Ureter (tissue), 1 donor: ENCODE measurements at regions not wholly inside any gene's neighbourhood (a gene's known extent, or its start where the extent isn't known, plus 50 kb on each side); places are given as distances from the start of the nearest gene placed in this dataset.

ENCODE experiments used
- DNase-seq: peaks from one replicate; pipeline ENCODE4 v3.0.0-alpha.2; 2020; ENCODE audit warnings: low spot score
- donor health status: DM: yes; HTN: yes; CAD: no.

DNA sequence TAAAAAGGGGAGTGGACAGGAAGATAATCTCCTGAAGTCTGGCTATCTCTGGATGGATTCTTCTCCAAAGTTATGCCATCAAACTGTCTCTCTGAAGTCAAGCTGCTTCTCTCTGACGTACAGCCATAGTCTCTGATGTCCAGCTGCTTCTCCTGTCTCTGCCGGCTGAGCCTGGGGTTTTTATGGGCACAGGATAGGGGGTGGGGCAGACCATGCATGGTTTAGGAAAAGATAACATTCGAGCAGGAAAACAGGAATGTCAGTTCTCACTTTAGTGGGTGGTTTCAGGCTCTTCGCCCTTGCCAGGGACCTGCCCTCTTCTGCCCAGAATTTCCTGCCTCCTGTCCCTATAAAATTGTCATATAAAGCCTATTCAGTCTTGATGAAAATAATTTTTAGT lies 110.9 kb upstream of the ROBO1 start:
- DNase-seq = no peak

DNA sequence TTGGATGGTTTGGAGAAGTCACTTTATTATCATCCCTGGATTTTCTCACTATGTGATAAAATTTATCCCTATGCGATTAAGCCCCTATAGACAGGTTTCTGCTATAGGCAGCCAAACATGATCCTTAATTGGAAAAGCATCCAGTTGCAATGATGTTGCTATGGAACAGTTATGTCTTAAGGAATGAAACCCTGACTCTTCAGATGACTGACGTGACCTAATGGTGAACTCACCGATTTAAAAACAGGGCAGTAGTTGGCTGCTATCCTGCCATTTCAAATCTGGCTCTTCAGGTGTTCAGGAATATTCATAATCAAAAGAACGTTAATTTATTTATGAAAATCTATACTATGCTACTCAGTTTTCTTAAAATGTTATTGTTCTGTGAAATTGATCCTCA lies 106.8 kb upstream of the ROBO1 start:
- DNase-seq = no peak

DNA sequence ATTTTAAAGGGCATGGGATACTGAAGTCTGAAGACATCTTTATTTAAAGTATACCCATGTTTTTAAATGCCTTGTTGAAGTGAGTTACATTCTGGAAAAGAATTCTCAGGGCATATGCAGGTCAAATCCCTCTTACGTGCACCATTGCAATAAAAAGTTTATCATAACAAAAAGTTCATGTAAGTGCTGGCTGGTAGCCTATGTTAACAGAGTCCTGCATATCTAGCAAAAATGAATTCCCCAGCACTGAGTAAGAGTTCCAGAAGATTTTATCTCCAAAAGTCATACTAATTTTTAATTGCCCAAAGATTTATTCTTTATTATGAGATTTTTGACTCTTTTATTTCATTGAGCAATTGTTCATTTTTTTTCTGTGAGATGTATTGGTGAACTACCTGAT lies 104.7 kb upstream of the ROBO1 start:
- DNase-seq = no peak

DNA sequence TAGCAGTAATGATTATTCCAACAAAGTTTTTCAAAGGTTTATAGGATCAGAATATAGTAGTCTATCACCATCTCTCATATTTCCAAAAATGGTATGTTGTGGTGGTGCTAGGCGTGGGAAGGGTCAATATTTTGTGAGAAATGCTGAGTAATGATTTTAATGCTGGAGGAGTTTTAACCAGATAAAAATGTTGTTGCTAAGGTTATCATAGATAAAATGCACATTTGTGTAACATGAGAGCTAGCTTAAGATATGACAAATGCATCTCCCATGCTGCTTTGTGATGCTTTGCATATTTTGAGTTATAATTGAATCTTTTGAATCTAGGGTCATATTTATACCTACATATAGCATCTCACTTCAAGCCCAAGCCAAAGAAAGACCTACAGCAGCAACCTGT lies 103.9 kb upstream of the ROBO1 start:
- DNase-seq = no peak

DNA sequence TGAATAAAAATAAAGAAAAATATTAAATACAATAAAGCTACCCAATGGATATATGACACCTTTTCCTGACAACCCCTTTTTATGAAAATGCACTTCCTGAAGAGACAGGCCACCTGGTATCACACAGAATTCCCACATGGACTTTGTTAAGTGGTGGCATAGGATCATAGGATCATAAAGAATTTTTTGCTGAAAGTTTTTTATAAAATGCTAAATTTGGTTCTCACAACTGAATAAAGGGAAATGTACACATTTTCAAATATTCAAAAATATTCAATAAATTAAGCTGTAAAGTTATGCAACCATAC lies 102.5 kb upstream of the ROBO1 start:
- DNase-seq = no peak

DNA sequence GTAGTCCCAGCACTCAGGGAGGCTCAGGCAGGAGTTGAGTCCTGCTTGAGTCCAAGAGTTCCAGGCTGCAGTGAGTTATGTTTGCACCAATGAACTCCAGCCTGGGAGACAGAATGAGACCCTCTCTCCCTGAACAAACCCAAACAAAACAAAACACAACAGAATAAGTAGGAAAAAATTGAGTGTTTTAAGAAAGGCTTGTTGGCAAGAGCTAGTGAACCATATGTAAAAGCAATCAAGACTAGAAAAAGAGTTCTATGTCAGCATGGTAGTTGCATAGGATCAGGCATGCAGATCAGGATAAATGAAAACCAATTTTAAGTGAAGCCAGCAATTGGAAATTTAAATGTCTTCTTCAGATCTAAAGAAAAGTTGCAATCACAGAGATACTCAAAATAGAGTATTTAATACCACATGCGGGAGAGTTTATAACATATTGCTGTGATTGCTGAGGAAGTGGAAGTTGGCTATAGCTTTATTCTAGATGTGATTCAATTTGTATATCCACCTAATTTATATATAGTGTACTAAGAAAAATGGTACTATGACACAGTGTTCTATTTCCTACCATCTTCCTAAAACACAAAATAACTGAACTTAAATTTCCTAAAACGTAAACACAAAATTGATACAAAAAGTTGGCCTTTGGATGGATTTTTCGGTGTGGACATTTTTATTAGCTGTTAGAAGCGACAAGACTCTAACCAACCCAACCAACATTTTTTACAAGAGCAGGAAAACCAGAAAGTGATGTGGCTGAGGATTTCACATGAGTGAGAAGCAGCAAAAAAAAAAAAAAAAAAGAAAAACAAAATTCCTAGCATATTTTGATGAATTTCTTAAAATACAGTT lies 101.9 kb upstream of the ROBO1 start:
- DNase-seq = no peak

DNA sequence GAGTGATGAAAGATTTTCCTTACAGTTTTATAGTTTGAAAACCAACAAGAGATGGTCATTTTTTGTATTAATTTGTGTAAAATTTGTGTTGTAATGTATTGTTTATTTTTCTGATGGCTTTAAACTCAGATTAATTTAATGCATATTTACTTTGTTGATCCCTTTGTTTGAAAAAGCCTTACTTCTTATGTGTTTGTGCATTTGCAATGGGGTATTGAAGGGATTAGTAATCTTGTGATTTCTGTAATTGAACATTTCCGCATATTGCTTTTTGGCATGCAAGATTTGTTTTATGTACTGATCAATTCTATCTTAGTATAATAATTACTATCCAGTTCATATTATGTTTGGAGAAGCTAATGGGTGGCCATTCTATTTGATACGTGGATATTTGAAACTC lies 98.4 kb upstream of the ROBO1 start:
- DNase-seq = no peak

DNA sequence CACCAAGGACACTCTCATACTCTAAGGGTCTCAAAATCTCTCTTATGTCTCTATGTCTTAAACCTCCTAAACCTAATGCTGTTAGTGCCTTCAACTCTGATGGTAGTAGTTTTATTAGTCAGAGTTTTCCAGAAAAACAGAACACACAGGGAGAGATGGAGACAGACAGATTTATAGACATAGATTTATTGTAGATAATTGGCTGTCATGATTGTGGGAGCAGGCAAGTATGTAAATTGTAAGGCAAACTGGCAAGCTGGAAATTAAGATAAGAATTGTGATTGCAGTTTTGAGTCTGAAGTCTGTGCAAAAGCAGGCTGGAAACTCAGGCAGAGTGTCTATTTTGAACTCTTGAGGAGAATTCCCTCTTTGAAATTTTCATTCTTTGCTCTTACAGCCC lies 96.3 kb upstream of the ROBO1 start:
- DNase-seq = no peak

DNA sequence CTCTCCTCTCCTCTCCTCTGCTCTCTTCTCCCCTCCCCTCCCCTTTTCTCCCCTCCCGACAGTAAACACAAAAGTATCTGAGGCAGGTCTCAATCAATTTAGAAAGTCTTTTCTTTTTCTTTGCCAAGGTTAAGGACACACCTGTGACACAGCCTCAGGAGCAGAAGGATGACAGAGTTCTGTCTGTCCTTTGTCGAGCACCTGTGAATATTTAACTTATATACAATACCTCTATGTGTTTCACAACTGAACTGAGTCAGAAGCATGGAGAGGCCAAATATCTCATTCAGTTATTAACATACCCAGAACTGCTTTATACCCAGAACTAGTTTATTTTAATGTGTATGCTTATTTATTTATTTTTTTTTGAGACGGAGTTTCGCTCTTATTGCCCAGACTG lies 81.1 kb upstream of the ROBO1 start:
- DNase-seq = no peak

DNA sequence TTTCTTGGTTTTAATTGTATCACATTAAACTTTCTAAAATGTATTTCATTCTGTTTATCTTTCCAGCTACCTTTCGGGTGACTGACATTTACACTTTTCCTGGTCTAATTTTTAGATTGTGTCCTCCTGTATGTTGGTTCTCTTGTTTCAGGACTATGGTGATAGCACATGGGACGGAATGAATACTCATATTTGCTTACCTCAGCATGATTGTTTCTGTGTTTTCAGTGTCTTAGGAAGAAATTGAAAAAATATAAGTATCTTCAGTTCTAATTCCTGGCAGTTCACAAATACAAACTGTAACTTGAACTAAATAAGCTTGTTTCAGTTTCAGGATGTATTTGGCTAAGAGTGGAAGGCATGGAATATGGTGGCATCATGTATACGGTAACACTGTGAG lies 80.1 kb upstream of the ROBO1 start:
- DNase-seq = no peak

DNA sequence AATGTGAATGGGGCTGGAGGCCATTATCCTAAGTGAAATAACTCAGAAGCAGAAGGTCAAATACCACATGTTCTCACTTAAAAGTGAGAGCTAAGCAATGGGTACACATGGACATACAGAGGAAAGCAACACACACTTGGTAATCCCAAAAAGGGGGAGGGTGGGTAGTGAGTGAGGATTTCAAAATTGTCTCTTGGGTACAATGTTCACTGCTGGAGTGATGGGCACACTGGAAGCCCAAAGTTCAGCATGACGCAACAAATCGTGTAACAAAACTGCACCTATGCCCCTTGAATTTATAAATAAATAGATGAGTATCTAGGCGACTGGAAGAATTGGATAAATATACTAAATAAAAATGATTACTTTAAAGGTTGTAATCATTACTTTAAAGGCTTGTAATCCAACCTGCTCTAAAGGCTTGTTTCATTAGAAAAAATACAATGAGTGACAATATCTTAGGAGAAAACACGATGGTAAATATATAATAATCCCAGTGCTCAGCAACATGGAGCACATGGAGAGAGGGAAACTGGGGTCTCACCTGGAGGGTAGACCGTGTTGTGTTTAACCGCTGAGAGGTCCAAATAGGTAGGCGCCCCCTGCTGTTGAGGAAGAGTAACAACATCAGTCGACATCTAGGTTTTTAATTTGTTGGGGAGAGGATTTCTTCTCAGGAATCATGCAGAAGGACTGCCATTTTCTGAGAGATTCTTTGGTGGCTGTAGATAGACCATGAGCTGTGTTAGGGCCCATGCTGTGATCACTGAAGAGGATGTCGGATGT lies 78.5 kb upstream of the ROBO1 start:
- DNase-seq = no peak

DNA sequence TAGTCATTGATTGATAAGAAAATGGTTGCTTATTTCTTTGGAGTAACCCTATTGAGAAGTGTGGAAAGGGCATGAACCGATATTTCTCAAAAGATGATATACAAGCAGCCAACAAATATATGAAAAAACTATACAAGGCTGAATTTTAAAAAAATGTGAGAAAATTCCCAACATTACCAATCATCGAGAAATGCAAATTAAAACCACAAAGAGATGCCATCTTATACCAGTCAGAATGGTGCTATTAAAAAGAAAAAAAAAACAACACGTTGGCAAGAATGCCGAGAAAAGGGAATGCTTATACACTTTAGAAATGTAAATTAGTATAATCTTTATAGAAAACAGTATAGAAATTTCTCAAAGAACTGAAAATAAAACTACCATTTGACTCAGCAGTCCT lies 77.7 kb upstream of the ROBO1 start:
- no peak for DNase-seq

DNA sequence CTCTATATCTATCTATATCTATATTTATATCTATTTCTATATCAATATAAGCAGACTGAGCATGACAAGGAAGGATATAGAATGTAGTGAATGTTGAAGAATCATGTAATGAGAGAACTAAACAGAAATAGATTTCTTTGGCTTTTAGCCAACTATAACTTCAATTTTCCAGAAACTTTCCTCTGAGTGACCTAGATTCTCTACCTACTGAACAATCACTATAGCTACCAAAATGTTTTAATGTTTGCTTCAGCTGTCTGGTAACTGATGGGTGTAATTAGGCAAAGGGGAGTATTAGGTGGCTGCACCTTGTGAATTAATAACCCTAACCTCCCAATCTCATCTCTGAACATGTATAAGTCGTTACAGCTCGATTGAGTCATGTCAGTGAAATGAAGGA lies 76.4 kb upstream of the ROBO1 start:
- DNase-seq = no peak

DNA sequence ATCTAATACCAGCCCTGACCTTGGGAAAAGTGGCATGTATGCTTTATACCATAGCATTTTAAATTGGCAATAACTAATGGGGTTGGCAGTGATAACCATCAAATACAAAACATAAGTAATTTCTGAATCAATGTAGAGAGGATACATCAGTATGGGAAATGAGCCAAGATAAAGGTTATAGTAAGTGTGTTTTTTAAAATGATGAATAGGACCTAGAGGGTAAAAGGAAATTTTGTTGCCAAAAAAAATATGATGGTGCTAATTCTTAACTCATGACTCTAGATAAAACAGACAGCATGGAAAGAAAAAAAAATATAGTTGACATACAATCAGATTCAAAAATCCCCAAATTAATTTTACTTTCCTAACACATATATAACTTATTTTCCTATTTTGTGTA lies 75.4 kb upstream of the ROBO1 start:
- DNase-seq = no peak

DNA sequence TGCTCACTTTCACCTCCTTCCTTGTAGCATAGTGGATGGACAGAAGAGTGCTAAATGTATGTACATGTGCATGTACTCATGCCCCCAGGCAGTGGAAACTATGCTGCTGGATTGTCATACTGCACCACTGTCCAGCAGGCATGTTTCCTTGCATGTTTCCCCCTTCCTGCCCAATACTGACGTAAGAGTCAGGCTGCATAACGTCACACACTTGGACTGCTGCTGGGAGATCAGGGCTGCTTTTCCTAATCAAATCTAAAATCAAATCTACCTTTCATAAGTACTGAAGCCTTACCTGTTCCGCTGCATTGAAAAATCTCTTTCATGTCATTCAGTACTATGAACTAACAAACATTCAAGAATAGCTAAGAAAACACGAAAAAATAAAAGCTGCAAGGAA lies 67.9 kb upstream of the ROBO1 start:
- DNase-seq = no peak

DNA sequence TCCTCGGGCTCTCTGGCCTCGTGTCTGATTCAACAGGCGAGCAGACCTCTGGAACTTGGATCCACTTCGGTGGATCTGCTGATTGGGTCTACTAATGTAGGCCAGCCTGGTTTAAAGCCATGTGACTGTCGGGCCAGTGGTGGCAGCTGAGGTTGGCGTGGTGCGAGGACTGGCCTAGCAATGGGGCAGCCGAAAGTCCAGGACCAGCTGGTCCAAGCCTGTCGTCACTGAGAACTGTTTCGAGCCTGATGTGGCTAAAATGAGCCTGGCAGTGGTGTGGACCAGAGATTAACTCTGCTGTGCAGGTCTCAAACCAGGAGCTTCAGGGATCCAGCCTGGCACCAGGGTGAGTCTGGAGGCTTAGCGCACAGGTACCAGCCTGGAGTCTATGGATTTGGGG lies 56.4 kb upstream of the ROBO1 start:
- DNase-seq = no peak

DNA sequence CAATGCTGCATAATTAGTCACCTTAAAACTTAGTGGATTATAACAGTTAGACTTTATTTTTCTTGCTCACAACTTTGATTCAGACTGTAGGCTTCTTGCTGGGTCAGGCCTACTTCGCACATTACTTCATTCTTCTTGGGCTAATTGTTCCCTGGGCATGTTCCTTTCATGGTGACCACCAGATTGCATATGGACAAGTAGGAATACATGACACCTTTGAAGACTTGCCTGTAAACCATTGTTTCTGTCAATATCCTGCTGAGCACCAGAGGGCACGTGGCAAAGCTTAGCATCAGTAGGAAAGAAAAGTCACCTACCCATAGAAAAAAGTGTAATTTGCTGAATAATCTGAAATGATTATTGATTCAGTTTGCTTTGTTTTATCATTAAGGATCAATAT lies 54.3 kb upstream of the ROBO1 start:
- DNase-seq = no peak

DNA sequence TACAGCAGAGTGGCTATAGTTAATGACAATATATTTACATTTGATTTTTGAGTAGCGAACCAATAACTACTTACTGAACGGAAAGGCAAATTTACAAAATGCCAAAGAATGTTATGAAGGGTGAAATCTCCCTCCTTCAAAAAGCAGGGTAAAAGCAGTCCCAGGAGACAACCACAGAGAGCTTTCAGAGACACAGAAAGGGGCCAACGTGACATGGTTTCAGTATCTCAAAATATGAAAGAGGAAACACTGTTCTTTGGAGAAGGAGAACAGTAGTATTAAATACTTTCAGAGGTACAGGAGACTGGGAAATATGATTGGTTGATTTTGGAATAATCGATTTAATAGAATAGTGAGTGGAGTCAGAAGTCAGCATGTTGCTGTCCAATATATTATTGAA lies 52.3 kb upstream of the ROBO1 start:
- no peak for DNase-seq

DNA sequence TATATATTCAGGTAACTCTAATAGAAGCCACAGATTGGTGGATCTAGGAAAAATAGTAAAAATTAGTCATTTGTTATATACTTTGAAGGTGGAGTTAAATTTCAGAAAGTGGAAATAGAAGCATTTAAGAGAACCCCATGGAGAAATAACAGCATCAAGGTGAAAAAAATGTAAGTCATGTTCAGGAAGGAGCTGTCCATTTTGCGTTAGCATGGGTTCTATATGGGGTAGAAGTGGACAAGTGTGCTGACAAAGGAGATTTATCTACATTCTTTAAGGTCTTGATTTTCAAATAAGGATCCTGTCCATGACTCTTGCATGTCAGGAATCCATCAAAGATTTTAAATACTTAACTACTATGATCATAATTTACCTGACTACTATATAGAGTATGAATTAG lies 50.2 kb upstream of the ROBO1 start:
- DNase-seq = no peak
